H9 (cell line): ENCODE measurements at regions not wholly inside any gene's neighbourhood (a gene's known extent, or its start where the extent isn't known, plus 50 kb on each side); places are given as distances from the start of the nearest gene placed in this dataset.

Experiments used
- DNase-seq: peaks from one replicate; pipeline ENCODE4 v3.0.0-alpha.2; 2017
- H2AFZ ChIP-seq: one replicate; pipeline ENCODE4 v1.6.1; 2013; ENCODE audit warnings: mild to moderate bottlenecking, low read length, control low read depth, moderate library complexity
- H2AK5ac ChIP-seq: 2 replicates; pipeline ENCODE4 v1.6.1; 2013; ENCODE audit warnings: low read length, control low read depth, mixed read lengths; ENCODE audit not compliant: insufficient read length
- H2BK120ac ChIP-seq: one replicate; pipeline ENCODE4 v1.6.1; 2013; ENCODE audit warnings: low read depth, mild to moderate bottlenecking, low read length, control low read depth, inconsistent platforms; ENCODE audit not compliant: poor library complexity, severe bottlenecking
- H2BK12ac ChIP-seq: 2 replicates; pipeline ENCODE4 v1.6.1; 2013; ENCODE audit warnings: low read length, control low read depth, mixed read lengths, low read depth; ENCODE audit not compliant: insufficient read length
- H2BK15ac ChIP-seq: 2 replicates; pipeline ENCODE4 v1.6.1; 2013; ENCODE audit warnings: low read depth, low read length, control low read depth
- H2BK20ac ChIP-seq: one replicate; pipeline ENCODE4 v1.6.1; 2013; ENCODE audit warnings: low read depth, mild to moderate bottlenecking, low read length, control low read depth, inconsistent platforms; ENCODE audit not compliant: poor library complexity, severe bottlenecking
- H2BK5ac ChIP-seq: 2 replicates; pipeline ENCODE4 v1.6.1; 2013; ENCODE audit warnings: low read length, control low read depth, mixed read lengths; ENCODE audit not compliant: insufficient read length
- H3K14ac ChIP-seq: 2 replicates; pipeline ENCODE4 v1.6.1; 2013; ENCODE audit warnings: low read length, control low read depth; ENCODE audit not compliant: insufficient read depth
- H3K18ac ChIP-seq: 2 replicates; pipeline ENCODE4 v1.6.1; 2013; ENCODE audit warnings: low read depth, mild to moderate bottlenecking, mixed read lengths, low read length, control low read depth; ENCODE audit not compliant: insufficient read length
- H3K23ac ChIP-seq: 2 replicates; pipeline ENCODE4 v1.6.1; 2013; ENCODE audit warnings: low read length, control low read depth, mixed read lengths, low read depth; ENCODE audit not compliant: insufficient read length
- H3K23me2 ChIP-seq: 2 replicates; pipeline ENCODE4 v1.6.1; 2013; ENCODE audit warnings: low read depth, mild to moderate bottlenecking, mixed read lengths, low read length, control low read depth; ENCODE audit not compliant: insufficient read length, poor library complexity, severe bottlenecking
- H3K27ac ChIP-seq: 2 replicates; pipeline ENCODE4 v1.5.1; 2013; ENCODE audit warnings: low read length, control low read depth, mixed read lengths, low read depth; ENCODE audit not compliant: insufficient read length
- H3K27me3 ChIP-seq: 2 replicates; pipeline ENCODE4 v1.6.1; 2013; ENCODE audit warnings: low read length, control low read depth, inconsistent platforms; ENCODE audit not compliant: insufficient read depth
- H3K4ac ChIP-seq: 2 replicates; pipeline ENCODE4 v1.6.1; 2013; ENCODE audit warnings: low read depth, mild to moderate bottlenecking, control low read depth, inconsistent platforms, low read length, moderate library complexity
- H3K4me1 ChIP-seq: 2 replicates; pipeline ENCODE4 v1.6.1; 2013; ENCODE audit warnings: low read length, control low read depth, inconsistent platforms; ENCODE audit not compliant: insufficient read depth
- H3K4me2 ChIP-seq: 2 replicates; pipeline ENCODE4 v1.6.1; 2013; ENCODE audit warnings: low read length, control low read depth, mixed read lengths; ENCODE audit not compliant: insufficient read length, insufficient read depth
- H3K56ac ChIP-seq: 2 replicates; pipeline ENCODE4 v1.6.1; 2013; ENCODE audit warnings: low read depth, mild to moderate bottlenecking, mixed read lengths, low read length, control low read depth; ENCODE audit not compliant: insufficient read length
- H3K79me1 ChIP-seq: 2 replicates; pipeline ENCODE4 v1.6.1; 2013; ENCODE audit warnings: low read depth, mild to moderate bottlenecking, moderate library complexity, low read length, control low read depth, inconsistent platforms; ENCODE audit not compliant: insufficient read depth, poor library complexity, severe bottlenecking
- H3K79me2 ChIP-seq: 2 replicates; pipeline ENCODE4 v1.6.1; 2013; ENCODE audit warnings: low read length, control low read depth, inconsistent platforms; ENCODE audit not compliant: insufficient read depth
- H3K9ac ChIP-seq: 2 replicates; pipeline ENCODE4 v1.6.1; 2013; ENCODE audit warnings: low read length, control low read depth, mixed read lengths; ENCODE audit not compliant: insufficient read length; ENCODE audit errors: extremely low read depth
- H3K9me3 ChIP-seq: one replicate; pipeline ENCODE4 v1.6.1; 2013; ENCODE audit warnings: low read depth, low read length, inconsistent platforms; ENCODE audit not compliant: control insufficient read depth
- H3T11ph ChIP-seq: one replicate; pipeline ENCODE4 v1.6.1; 2013; ENCODE audit warnings: mild to moderate bottlenecking, low read length, control low read depth, inconsistent platforms
- H4K20me1 ChIP-seq: one replicate; pipeline ENCODE4 v1.6.1; 2013; ENCODE audit not compliant: control insufficient read depth, insufficient read length, insufficient read depth
- H4K5ac ChIP-seq: 2 replicates; pipeline ENCODE4 v1.6.1; 2013; ENCODE audit warnings: low read depth, mild to moderate bottlenecking, mixed read lengths, low read length, control low read depth; ENCODE audit not compliant: insufficient read length
- H4K8ac ChIP-seq: replicated peaks from 2 replicates; pipeline ENCODE4 v1.6.1; 2013; ENCODE audit warnings: low read length, control low read depth, mixed read lengths, low read depth; ENCODE audit not compliant: insufficient read length
- H4K91ac ChIP-seq: 2 replicates; pipeline ENCODE4 v1.6.1; 2013; ENCODE audit warnings: low read depth, mild to moderate bottlenecking, moderate library complexity, mixed read lengths, low read length, control low read depth; ENCODE audit not compliant: insufficient read length
- H3K27ac Mint-ChIP-seq, 3 experiments: 2 replicates in 2 of 3; 3 replicates in 1 of 3; pipeline ENCODE4 v1.8.0; 2020 to 2021; ENCODE audit warnings: mixed read lengths in 3 of 3, mild to moderate bottlenecking in 1 of 3, moderate library complexity in 1 of 3
- H3K27me3 Mint-ChIP-seq: 2 replicates; pipeline ENCODE4 v1.8.0; 2021; ENCODE audit warnings: low read depth, mild to moderate bottlenecking, moderate library complexity, mixed read lengths
- H3K36me3 Mint-ChIP-seq, 3 experiments: 2 replicates in 2 of 3; 3 replicates in 1 of 3; pipeline ENCODE4 v1.8.0; 2020 to 2021; ENCODE audit warnings: low read depth in 3 of 3, mixed read lengths in 3 of 3; ENCODE audit not compliant: insufficient read depth in 1 of 3
- H3K4me1 Mint-ChIP-seq, 2 experiments: 2 replicates each; pipeline ENCODE4 v1.8.0; 2020; ENCODE audit warnings: mixed read lengths in 2 of 2
- H3K4me3 Mint-ChIP-seq, 2 experiments: 2 replicates in 1 of 2; 3 replicates in 1 of 2; pipeline ENCODE4 v1.8.0; 2020 to 2021; ENCODE audit warnings: mild to moderate bottlenecking in 2 of 2, mixed read lengths in 2 of 2, moderate library complexity in 1 of 2
- H3K9me3 Mint-ChIP-seq, 2 experiments: 2 replicates in 1 of 2; 3 replicates in 1 of 2; pipeline ENCODE4 v1.8.0; 2020; ENCODE audit warnings: mild to moderate bottlenecking in 2 of 2, mixed read lengths in 2 of 2, moderate library complexity in 1 of 2
- WGBS: extraction: QIAGEN DNeasy Blood & Tissue Kit; methylation state at CpG from one replicate; pipeline ENCODE4 v1.1.7; 2013; ENCODE audit warnings: missing lambda C conversion rate, low lambda C conversion rate, mixed read lengths; ENCODE audit not compliant: insufficient read length; ENCODE audit errors: extremely low coverage; 5-methylcytosine and 5-hydroxymethylcytosine counted together
- TF ChIP-seq, protein P1 (sequence below): fragments of 200-600 bp; sonication (generic); conservative IDR thresholded peaks from 3 replicates; pipeline ENCODE4 v1.8.0; 2021; ENCODE audit warnings: antibody characterized with exemption, mild to moderate bottlenecking

DNA sequence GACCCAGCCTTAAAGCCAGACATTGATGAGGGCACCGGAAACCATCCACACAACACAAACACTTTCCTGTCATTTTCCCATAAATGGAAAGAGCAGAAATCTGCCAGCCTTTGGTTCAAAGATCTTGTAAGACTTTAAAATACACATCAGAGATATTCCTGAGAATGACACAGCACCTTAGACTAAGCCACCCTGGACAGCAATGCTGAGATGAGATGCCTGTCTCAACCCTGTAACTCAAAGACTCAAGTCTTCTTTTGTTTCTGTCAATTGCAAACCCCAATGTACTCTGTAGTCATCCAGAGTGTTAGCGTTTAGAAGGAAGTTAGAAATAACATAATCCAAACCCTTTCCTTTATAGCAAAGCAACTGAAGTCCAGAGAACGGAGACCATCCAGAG is 119.2 kb downstream of the CCNA1 start:
- Histone ChIP-seq H3K23me2 (no peaks in the 10 kb centered on the region), H3K27ac (no peak overlapping the region), H2BK5ac (no peak overlapping the region), H4K5ac (no peak overlapping the region), H2AK5ac (no peak overlapping the region), H2AFZ (no peak overlapping the region), H3K79me2 (no peaks in the 10 kb centered on the region), H2BK20ac (no peak overlapping the region), H3K27me3 (no peaks in the 10 kb centered on the region), H3K4me1 (no peaks in the 10 kb centered on the region; the same call in 1 of the 2 replicates), H4K91ac (no peak overlapping the region), H3T11ph (no peak overlapping the region), H3K9ac (no peak overlapping the region), H3K14ac (no peak overlapping the region), H3K4ac (no peak overlapping the region), H3K56ac (no peak overlapping the region), H3K79me1 (no peaks in the 10 kb centered on the region), H3K4me2 (no peak overlapping the region), H2BK120ac (no peak overlapping the region), H3K23ac (no peak overlapping the region), H3K9me3 (no peaks in the 10 kb centered on the region), H4K20me1 (no peaks in the 10 kb centered on the region), H2BK12ac (no peak overlapping the region), H2BK15ac (no peak overlapping the region), H3K18ac (no peak overlapping the region), H4K8ac (no peak overlapping the region)
- WGBS, result no CpG with 5 or more reads among the region's 3 CpGs
- Mint-ChIP-seq H3K4me1 (peaks cover 0 to 7% of the 10 kb centered on the region in 2 experiments; a peak in 1 of 4 replicates), H3K36me3 (no peaks in the 10 kb centered on the region), H3K27ac (no peak overlapping the region), H3K4me3 (no peak overlapping the region), H3K9me3 (no peaks in the 10 kb centered on the region), H3K27me3 (no peaks in the 10 kb centered on the region)
- no peak for DNase-seq
- TF ChIP-seq, protein P1, sequence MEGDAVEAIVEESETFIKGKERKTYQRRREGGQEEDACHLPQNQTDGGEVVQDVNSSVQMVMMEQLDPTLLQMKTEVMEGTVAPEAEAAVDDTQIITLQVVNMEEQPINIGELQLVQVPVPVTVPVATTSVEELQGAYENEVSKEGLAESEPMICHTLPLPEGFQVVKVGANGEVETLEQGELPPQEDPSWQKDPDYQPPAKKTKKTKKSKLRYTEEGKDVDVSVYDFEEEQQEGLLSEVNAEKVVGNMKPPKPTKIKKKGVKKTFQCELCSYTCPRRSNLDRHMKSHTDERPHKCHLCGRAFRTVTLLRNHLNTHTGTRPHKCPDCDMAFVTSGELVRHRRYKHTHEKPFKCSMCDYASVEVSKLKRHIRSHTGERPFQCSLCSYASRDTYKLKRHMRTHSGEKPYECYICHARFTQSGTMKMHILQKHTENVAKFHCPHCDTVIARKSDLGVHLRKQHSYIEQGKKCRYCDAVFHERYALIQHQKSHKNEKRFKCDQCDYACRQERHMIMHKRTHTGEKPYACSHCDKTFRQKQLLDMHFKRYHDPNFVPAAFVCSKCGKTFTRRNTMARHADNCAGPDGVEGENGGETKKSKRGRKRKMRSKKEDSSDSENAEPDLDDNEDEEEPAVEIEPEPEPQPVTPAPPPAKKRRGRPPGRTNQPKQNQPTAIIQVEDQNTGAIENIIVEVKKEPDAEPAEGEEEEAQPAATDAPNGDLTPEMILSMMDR, result no peak
